HG02642 (cell line): ENCODE measurements at regions not wholly inside any gene's neighbourhood (a gene's known extent, or its start where the extent isn't known, plus 50 kb on each side); places are given as distances from the start of the nearest gene placed in this dataset.
"Not testable (repeated sequence)": the region's sequence is repeated elsewhere in the genome, so short reads cannot be mapped to it uniquely, and the experiment has no call there.

Source experiments
- ATAC-seq: cut with Tn5 transposase; IDR thresholded peaks from one replicate; pipeline ENCODE4 v1.9.1; 2021; ENCODE audit warnings: mild to moderate bottlenecking; ENCODE audit not compliant: unreplicated experiment, poor library complexity

DNA sequence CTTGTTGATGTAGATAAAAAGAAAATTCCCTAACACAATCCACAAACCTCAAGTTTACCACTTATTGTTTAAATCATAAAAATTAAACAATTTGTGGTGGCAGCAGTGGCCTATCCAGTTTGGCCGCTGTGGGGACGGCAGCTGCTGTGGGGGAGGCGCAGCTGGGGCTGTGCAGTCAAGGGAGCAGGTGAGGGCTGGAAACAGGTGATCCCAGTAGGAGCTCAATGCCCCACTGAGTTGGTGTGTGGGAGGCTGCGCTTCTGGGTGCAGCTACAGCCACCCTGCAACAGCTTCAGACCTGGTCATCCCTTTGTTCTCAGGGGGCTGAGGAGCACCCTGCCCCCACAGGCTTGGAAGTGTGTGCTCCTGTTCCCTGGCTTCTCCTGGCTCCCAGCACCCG is 266.0 kb upstream of the FSIP2 start:
- no peak for ATAC-seq

DNA sequence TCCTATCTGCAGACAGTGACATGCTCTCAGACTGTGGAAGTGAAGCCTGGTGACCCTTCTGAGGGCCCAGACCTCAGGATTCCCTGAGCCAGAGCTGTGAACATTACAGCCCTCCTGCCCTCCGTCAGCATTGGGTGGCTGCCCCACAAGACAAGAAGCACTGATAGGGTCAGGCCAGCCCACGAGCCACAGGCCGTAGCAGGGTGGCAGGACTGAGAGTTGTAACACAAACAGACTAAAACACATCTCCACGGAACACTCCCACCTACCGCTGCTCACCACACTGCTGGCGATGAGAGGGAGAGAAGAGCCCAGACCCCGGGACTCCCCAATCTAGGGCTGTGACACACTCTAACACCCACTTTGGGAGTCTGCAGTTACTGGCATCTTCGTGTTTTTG is 264.8 kb upstream of the FSIP2 start:
- no peak for ATAC-seq

DNA sequence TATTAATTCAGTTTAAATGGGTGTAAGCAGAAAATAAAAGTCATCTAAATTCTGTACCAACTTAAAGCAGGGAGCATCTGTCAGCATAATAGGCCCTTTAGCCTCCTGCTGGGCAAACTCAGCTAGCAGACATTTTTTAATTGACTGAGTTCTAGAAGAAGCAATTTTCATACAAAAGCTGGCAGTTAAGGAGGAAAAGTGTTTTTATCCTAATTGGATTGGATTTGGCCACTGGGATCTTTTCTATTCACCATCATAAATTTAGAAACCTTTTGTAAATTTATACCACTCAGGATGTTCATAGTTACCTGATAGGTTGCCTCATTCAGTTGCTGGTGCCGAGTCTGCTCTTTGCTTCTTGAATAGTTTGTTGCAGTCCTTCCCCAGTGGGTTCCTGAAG is 262.7 kb upstream of the FSIP2 start:
- ATAC-seq, result no peak

DNA sequence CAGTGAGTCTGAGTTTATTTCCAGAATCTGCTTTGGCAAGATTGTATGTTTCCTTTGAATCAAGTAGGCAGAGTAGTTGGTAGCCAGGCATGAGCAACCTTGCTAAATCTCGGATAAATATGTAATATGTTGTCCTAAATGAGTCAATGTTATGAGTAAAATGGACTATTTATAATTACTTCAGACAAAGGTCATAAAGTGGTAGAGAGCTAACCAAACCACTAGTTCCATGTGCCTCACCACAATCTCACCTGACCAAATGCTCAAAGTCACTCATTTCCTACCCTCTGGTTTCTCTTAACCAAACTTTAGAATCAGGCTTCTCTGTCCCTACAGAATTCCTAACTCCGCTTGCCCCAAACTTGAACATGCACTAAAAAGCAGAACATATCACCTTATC is 261.2 kb upstream of the FSIP2 start:
- no peak for ATAC-seq

DNA sequence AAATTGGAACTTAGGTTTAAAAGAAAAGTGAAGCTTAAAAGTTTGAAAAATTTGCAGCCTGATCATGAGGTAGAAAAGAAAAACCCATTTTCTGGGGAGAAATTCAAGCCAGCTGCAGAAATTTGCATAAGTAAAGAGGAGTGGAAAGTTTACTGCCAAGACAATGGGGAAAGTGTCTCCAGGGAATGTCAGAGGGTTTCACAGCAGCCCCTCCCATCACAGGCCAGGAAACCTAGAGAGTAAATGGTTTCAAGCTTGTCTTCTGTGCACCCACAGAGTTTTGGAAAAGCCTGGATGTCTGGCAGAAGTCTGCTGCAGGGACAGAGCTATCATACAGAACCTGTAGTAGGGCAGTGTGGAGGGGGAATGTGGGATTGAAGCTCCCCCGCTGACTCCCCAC is 254.0 kb upstream of the FSIP2 start:
- ATAC-seq, result no peak

DNA sequence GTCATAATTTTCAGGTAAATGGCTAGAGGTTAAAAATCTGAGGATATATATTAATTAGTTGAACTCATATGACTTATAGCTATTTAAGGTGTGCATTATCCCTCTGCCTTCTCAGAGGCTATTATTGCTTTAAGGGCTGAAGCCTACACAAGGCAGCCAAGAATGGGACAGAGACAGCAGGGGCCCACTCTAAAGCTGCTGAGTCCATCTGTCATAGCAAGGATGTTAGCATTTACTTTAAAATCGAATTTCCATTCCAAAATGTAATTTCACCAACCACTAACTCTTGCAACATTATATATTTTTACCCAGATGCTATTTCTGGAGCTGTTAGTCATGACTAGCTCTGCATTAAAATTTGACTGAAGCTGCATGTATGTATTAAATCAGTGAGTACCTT is 236.3 kb upstream of the FSIP2 start:
- no peak for ATAC-seq

DNA sequence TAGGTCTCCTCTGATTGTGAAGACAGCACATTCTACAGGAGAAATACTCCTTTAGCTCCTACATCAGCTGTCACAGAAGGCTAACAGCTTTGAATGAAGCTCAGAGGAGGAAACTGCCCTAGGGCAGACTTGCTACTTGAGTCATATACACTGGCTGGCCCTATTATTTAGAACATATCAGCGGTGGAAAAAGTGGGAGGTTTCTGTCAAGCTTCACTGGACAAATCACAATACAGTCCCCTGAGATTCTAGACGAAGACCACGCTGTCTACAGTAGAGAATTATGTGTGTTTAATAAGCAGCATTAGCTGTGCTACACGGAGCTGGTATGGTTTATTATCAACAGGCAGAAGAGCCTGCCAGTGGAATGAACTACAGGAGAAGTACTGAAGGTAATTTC is 230.9 kb upstream of the FSIP2 start:
- no peak for ATAC-seq

DNA sequence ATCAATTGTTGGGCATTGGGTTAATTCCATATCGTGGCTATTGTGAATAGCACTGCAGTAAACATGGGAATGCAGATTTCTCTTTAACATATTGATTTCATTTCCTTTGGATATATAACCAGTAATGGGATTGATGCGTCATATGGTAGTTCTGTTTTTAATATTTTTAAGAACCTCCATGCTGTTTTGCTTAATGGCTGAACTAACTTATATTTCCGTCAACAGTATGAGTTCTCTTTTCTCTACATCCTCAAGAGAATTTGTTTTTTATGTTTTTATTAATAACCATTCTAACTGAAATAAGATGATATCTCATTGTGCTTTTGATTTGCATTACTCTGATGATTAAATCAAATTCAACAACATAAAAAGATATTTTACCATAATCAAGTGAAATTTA is 228.5 kb upstream of the FSIP2 start:
- ATAC-seq, result no peak

DNA sequence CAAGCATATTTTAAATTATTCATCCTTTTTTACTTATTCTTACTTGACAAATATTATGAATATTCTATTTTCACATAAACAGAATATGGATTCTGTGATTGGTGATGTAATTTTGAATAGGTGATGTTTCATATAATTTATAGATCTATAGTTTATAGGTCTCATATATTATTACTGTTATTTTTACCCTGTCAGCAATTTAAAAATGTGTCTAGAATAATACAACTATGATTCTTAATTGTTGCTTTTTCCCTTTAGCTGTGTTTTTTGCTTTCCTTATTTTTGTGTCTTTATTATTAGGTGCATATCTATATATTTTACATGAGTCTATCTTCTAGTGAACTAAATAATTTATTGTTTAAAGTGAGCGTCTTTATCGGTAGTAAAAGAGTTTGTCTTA is 226.7 kb upstream of the FSIP2 start:
- ATAC-seq, result no peak

DNA sequence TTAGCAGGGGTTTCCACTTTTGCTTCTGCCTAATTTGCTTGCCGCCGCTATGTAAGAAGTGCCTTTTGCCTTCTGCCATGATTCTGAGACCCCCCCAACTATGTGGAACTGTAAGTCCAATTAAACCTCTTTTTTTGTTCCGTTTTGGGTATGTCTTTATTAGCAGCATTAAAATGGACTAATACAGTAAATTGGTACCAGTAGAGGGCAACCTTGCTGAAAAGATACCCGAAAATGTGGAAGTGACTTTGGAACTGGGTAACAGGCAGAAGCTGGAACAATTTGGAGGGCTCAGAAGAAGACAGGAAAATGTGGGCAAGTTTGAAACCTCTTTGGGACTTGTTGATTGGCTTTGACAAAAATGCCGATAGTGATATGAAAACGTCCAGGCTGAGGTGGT is 216.1 kb upstream of the FSIP2 start:
- ATAC-seq, result no peak

DNA sequence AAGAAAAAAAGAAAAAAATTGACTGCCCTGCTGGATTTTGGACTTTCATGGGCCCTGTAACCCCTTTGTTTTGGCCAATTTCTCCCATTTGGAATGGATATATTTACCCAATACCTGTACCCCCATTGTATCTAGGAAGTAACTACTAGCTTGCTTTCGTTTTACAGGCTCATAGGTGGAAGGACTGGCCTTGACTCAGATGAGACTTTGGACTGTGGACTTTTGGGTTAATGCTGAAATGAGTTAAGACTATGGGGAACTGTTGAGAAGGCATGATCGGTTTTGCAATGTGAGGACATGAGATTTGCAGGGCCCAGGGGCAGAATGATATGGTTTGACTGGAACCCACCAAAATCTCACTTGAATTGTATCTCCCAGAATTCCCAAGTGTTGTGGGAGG is 214.4 kb upstream of the FSIP2 start:
- not testable (repeated sequence) for ATAC-seq

DNA sequence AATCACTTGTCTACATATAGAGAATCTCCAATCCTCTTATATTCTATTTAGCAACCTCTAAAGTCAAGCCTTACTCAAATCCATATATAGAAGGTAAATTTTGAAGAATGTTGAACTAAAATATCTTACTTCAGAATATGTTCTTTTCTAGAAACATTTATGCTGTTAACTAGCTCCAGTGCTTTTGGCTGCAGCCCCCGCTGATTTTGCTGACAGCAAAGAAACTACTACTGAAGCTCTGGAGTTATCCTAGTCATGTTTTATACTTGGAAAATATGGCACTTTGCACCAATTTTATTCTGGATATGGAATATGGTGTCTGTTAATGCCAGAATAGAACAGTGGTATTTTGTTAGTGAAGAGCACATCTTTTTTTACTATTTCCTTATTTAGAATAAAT is 212.4 kb upstream of the FSIP2 start:
- no peak for ATAC-seq

DNA sequence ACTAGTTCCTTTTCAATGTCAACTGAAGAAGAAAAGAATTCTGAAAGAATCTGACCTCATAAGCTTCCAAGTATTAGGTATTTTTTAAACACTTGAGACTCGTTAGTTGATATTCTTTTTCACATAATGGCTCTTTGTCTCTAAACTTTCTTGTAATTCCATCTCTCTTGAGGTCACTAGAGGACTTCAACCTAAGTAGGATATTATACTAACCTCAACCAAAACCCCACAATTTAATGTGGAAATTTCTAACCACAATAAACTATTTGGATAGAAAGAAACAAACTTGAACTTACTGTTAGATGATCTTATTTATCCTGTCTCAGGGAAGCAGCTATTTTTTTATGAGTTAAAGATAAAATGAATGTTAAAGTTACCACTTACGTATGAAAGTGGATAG is 206.9 kb upstream of the FSIP2 start:
- ATAC-seq, result no peak

DNA sequence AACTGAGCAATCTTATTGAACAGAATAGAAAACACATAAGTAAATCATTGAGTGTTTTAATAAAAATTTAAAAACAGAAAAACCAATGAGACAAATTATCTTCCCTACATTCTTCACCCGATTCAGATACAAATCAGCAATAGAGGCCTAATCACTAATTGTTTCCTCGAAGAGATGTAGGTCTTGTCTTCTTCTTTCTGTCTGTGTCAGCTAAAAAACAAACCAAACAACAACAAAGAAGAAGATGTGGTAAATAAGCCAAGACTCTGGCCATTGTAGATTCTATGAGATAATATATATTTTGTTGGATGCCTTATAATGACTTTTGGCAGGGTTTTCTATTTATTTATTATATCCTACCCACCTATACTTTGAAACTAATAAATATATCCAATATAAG is 200.9 kb upstream of the FSIP2 start:
- no peak for ATAC-seq

DNA sequence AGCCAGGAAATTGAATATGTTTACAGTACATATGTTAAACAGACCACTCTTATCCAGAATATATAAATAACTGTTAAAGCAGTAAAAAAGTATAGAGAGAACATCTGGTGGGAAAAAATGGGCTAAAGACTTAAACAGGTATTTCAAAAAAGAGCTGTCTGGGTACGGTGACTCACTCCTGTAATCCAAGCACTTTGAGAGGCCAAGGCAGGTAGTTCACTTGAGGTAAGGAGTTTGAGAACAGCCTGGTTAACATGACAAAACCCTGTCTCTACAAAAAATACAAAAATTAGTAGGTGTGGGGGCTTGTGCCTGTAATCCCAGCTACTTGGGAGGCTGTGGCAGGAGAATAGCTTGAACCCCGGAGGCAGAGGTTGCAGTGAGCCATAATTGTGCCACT is 171.4 kb upstream of the FSIP2 start:
- no peak for ATAC-seq

DNA sequence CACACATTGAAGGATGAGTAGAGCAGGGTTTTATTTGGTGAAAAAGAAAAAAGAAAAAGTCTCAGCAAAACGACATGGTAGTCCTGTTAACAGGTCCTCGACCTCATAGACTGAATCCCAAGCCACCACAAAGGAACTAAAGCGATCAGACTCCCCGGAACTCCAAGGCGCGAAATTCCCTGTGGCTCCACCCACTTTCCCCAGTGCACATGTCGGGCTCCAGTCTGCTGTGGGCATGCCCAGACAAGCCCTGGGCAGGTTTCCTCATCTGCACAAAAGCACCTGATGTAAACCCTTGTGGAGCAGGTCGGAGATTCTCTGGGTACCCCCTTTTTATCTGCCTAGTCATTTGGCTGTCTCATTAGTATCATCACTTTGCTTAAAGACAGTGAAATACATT is 170.7 kb upstream of the FSIP2 start:
- no peak for ATAC-seq

DNA sequence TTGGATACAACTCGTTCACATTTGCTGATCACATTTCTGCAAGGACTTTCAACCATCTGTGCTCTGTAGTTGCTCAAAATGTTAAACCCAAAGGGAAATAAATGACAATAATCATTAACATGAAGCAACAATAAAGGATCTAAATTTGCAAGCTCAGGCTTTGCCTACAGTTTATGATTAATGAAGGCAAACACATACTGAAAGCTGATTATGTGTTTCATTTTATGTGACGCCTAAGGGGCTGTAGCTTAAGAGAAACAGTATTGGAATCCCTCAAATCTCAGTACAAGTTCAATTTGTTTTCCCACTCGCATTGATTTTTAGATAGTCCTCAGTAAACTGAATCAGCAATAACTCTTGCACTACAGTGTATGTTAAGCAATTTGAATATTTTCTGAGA is 160.3 kb upstream of the FSIP2 start:
- ATAC-seq, result no peak

DNA sequence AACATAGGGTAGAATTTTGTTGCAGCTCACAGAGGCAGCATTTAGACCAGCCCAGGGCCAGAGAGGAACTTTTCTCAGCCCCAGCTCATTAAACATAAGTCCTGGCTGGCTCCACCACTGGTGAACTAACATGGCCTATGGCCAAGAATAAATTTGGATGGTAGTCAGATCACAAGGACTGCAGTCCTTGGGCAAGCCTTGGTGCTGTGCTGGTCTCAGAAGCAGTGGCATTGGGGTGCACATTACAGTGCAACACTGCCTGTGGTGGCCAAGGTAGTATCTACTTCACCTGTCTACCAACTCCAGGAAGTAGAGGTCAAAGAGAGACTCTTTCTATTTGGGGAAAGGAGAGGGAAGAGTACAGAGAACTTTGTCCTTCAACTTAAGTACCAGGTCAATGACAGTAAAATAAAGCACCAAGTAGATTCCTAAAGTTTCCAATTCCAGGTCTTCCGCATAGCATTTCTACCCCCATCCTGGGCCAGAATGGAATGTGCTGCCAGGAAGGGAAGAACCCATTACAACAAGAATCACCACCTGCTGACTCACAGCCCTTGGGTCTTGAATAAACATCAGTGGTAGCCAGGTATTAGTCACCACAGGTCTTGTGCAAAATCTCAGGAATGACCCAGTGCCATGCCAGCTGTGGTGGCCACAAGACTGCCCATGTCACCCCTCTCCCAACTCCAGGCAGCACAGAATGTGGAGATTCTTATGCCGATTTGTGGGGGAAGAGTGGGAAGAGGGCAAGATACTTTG is 155.4 kb upstream of the FSIP2 start:
- no peak for ATAC-seq

DNA sequence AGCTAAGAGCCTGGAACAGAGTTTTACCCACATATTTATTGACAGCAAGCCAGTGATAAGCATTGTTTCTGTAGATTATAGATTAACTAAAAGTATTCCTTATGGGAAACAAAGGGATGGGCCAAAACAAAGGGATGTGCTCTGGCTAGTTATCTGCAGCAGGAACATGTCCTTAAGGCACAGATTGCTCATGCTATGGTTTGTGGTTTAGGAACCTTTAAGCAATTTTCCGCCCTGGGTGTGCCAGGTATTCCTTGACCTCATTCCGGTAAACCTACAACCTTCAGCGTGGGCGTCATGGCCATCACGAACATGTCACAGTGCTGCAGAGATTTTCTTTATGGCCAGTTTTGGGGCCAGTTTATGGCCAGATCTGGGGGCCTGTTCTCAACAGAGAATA is 153.4 kb upstream of the FSIP2 start:
- not testable (repeated sequence) for ATAC-seq

DNA sequence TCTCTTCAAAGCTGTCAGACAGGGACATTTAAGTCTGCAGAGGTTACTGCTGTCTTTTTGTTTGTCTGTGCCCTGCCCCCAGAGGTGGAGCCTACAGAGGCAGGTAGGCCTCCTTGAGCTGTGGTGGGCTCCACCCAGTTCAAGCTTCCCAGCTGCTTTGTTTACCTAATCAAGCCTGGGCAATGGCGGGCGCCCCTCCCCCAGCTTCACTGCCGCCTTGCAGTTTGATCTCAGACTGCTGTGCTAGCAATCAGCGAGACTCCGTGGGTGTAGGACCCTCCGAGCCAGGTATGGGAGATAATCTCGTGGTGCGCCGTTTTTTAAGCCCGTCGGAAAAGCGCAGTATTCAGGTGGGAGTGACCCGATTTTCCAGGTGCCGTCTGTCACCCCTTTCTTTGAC is 147.3 kb upstream of the FSIP2 start:
- not testable (repeated sequence) for ATAC-seq

DNA sequence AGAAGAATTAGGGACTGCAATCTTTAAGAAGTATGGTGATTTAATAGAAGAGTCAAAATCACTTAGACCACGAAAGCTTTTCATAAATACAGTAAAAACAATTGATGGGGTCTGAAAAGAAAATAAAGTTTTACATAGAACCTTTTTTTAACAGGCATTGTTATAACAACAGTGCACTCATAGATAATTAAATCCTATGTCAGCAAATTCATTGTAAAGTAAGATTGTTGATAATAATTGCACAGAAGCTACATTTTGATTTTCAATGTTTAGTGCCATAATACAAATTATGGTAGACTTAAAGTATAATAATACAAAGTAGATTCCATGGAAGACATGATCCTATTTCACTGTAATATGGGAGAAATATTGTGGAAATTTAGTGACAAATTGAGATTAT is 130.7 kb upstream of the FSIP2 start:
- ATAC-seq, result no peak

DNA sequence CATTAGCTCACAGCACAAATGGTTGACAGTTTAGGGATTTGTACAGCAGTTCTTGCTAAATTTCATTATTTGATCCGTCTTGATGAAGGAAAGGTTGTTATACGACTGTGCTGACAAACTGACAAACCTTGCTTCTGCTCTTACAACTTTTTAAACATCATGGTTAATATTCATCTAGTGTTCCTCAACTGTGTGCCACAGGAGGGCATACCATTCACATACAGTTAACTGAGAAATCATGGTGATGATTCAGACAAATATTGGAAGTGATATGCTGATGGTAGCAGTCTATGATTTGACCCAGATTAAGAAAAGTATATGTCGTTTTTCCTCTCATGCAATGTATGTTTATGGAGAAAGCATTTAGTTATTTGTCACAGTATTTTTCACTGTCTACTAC is 129.8 kb upstream of the FSIP2 start:
- ATAC-seq, result no peak

DNA sequence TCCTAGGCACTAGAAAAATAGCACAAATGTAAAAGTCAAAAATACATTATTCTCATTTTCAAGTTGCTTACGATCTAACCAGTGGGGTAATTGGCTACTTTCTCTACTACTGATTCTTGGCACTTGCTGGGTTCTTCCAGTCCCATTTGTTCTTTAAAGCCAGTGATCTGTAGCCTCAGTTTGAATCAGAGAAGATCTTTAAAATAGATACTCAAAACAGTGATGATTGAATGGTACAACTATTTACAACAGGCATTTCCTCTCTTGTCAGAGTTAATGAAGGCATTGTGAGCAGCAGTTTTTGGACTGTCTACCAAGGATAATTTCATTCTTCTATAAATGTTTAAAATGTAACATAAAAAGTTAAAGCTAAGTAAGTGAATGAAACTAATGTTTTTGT is 128.3 kb upstream of the FSIP2 start:
- no peak for ATAC-seq
